MM.1S (cell line): ENCODE measurements at regions not wholly inside any gene's neighbourhood (a gene's known extent, or its start where the extent isn't known, plus 50 kb on each side); places are given as distances from the start of the nearest gene placed in this dataset.

Source experiments
- DNase-seq: peaks from one replicate; pipeline ENCODE4 v3.0.0-alpha.2; 2015
- H2AFZ ChIP-seq: fragments of 300-600 bp; sonication (generic); 2 replicates; pipeline ENCODE4 v1.6.0; 2016; ENCODE audit warnings: antibody characterized with exemption, low read length
- H3F3A ChIP-seq: fragments of 300-600 bp; sonication (generic); 2 replicates; pipeline ENCODE4 v1.6.1; 2016; ENCODE audit warnings: mild to moderate bottlenecking, antibody characterized with exemption, low read length, moderate library complexity, mixed read lengths; ENCODE audit not compliant: insufficient read depth
- H3K27ac ChIP-seq: fragments of 300-600 bp; sonication (generic); 2 replicates; pipeline ENCODE4 v1.5.1; 2016; ENCODE audit warnings: mild to moderate bottlenecking, low read length
- H3K27me3 ChIP-seq: fragments of 300-600 bp; sonication (generic); replicated peaks from 2 replicates; pipeline ENCODE4 v1.6.0; 2016; ENCODE audit warnings: low read length; ENCODE audit not compliant: insufficient read depth
- H3K36me3 ChIP-seq: fragments of 300-600 bp; sonication (generic); replicated peaks from 2 replicates; pipeline ENCODE4 v1.6.1; 2016; ENCODE audit warnings: mild to moderate bottlenecking, low read length, mixed read lengths; ENCODE audit not compliant: insufficient read depth
- H3K4me1 ChIP-seq: fragments of 300-600 bp; sonication (generic); 2 replicates; pipeline ENCODE4 v1.6.1; 2016; ENCODE audit warnings: low read length, mixed read lengths
- H3K4me2 ChIP-seq: fragments of 300-600 bp; sonication (generic); 2 replicates; pipeline ENCODE4 v1.6.0; 2016; ENCODE audit warnings: low read depth, low read length
- H3K4me3 ChIP-seq: fragments of 300-600 bp; sonication (generic); 2 replicates; pipeline ENCODE4 v1.5.1; 2016; ENCODE audit warnings: low read length, mixed read lengths
- H3K79me2 ChIP-seq: fragments of 300-600 bp; sonication (generic); 2 replicates; pipeline ENCODE4 v1.6.1; 2016; ENCODE audit warnings: mixed run types, low read length, mixed read lengths
- H3K9ac ChIP-seq: fragments of 300-600 bp; sonication (generic); 2 replicates; pipeline ENCODE4 v1.6.1; 2016; ENCODE audit warnings: low read length, mixed read lengths
- H3K9me2 ChIP-seq: fragments of 300-600 bp; sonication (generic); replicated peaks from 2 replicates; pipeline ENCODE4 v1.6.1; 2016; ENCODE audit warnings: mild to moderate bottlenecking, low read length, mixed read lengths; ENCODE audit not compliant: insufficient read depth
- H3K9me3 ChIP-seq: fragments of 300-600 bp; sonication (generic); replicated peaks from 2 replicates; pipeline ENCODE4 v1.6.1; 2016; ENCODE audit warnings: mild to moderate bottlenecking, low read length, mixed read lengths; ENCODE audit not compliant: insufficient read depth
- H4K20me1 ChIP-seq: fragments of 300-600 bp; sonication (generic); 2 replicates; pipeline ENCODE4 v1.6.1; 2016; ENCODE audit warnings: mild to moderate bottlenecking, low read length, moderate library complexity, mixed read lengths; ENCODE audit not compliant: insufficient read depth
- EZH2 ChIP-seq: fragments of 300-600 bp; sonication (generic); optimal IDR thresholded peaks from 2 replicates; pipeline ENCODE3; 2017; ENCODE audit warnings: low read depth, mild to moderate bottlenecking, antibody characterized with exemption, low read length, mixed read lengths
- EZH2phosphoT487 ChIP-seq: fragments of 300-600 bp; sonication (generic); IDR thresholded peaks from 2 replicates; pipeline ENCODE4 v1.6.1; 2018; ENCODE audit warnings: antibody characterized with exemption, low read length
- TF ChIP-seq, protein P1 (sequence below): fragments of 300-600 bp; sonication (generic); IDR thresholded peaks from 2 replicates; pipeline ENCODE4 v1.5.1; 2016; ENCODE audit warnings: antibody characterized with exemption, low read length, mixed read lengths

DNA sequence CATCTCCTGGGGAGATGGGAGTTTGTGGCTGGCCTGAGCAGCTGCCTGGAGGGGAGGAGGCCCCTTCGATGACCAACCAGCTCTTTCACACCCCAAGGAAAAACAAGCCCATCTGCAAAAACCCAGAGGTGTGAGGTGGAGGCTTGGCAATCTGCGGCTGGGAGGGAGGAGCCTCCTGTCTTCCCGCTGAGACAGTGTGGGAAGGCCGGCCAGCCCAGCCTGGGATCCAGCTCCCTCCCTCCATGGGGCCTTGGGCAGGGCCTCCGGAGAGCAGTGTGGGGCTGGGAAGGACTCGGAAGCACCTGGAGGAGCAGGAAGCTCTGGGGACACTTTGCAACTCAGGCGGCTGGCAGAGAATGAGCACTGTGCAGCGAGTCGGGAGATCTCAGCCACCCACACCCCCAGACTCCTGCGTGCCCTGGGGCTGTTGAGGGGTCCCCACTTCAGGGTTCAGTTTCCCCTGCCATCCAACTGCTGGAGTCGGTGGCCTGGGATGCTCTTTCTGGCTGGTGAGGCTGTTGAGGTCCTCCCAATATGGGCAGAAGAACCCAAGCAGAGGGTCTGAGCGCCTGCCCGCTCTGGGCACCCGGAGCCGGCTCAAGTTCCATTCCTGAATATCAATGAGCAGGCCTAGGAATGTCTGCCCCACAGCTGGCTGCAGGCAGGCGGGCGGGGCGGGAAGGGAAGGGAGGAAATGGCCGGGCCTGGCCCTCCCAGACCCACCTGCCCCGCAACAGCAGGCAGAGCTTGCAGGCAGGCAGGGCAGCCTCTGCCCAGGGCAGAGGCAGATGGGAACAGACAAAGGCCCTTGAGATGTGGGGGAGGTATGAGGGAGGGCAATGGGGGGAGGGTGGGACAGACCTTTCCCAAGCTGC, 101.1 kb downstream of the FGF18 start:
- Histone ChIP-seq H2AFZ (no peak overlapping the region), H3K27ac (no peak overlapping the region)

DNA sequence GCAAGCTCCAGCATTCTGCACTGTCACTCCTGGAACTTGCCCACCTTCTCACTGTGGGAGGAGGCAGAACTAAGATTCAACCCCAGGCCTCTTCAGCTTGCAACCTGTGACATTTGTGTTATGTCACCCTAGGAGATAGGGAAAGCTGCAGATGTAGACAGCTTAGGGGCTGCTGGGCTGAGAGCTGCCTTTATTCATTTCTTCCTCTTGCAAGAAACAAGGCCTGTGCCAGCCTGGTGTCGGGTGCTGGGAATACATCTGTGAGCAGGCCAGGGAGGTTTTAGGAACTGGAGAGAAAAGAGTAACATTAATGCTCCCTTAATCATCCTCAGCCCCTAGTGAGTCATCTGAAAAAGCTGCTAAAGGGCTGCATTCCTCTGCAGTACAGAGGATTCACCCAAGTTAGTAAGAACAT, 101.8 kb downstream of the FGF18 start:
- TF ChIP-seq EZH2phosphoT487 = no peak
- TF ChIP-seq, protein P1, sequence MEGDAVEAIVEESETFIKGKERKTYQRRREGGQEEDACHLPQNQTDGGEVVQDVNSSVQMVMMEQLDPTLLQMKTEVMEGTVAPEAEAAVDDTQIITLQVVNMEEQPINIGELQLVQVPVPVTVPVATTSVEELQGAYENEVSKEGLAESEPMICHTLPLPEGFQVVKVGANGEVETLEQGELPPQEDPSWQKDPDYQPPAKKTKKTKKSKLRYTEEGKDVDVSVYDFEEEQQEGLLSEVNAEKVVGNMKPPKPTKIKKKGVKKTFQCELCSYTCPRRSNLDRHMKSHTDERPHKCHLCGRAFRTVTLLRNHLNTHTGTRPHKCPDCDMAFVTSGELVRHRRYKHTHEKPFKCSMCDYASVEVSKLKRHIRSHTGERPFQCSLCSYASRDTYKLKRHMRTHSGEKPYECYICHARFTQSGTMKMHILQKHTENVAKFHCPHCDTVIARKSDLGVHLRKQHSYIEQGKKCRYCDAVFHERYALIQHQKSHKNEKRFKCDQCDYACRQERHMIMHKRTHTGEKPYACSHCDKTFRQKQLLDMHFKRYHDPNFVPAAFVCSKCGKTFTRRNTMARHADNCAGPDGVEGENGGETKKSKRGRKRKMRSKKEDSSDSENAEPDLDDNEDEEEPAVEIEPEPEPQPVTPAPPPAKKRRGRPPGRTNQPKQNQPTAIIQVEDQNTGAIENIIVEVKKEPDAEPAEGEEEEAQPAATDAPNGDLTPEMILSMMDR = no peak
- TF ChIP-seq EZH2 = no peak
- Histone ChIP-seq H3K9ac (no peak overlapping the region), H3K4me2 (no peak overlapping the region), H3K27me3 (no peaks in the 10 kb centered on the region), H3K4me3 (no peak overlapping the region), H3F3A (no peaks in the 10 kb centered on the region), H3K9me2 (no peaks in the 10 kb centered on the region), H3K4me1 (no peaks in the 10 kb centered on the region), H3K9me3 (no peaks in the 10 kb centered on the region), H3K27ac (no peak overlapping the region), H4K20me1 (no peaks in the 10 kb centered on the region), H3K79me2 (no peaks in the 10 kb centered on the region), H3K36me3 (no peaks in the 10 kb centered on the region), H2AFZ (no peak overlapping the region)
- DNase-seq = no peak

More for the DNA sequence above, 101.1 kb downstream of the FGF18 start:
- H3K9ac ChIP-seq = no peak overlapping the region
- H3K9me3 ChIP-seq = no peaks in the 10 kb centered on the region
- no peaks in the 10 kb centered on the region for H3K36me3 ChIP-seq
- H3K27me3 ChIP-seq = no peaks in the 10 kb centered on the region
- no peak overlapping the region for H3K4me3 ChIP-seq
- H3K4me2 ChIP-seq = no peak overlapping the region
- H3K4me1 ChIP-seq = no peaks in the 10 kb centered on the region
- no peaks in the 10 kb centered on the region for H4K20me1 ChIP-seq
- no peaks in the 10 kb centered on the region for H3K79me2 ChIP-seq
- no peaks in the 10 kb centered on the region for H3F3A ChIP-seq
- no peak for DNase-seq
- no peaks in the 10 kb centered on the region for H3K9me2 ChIP-seq
- TF ChIP-seq EZH2phosphoT487 = no peak
- TF ChIP-seq EZH2 = no peak
- TF ChIP-seq, protein P1 = no peak

DNA sequence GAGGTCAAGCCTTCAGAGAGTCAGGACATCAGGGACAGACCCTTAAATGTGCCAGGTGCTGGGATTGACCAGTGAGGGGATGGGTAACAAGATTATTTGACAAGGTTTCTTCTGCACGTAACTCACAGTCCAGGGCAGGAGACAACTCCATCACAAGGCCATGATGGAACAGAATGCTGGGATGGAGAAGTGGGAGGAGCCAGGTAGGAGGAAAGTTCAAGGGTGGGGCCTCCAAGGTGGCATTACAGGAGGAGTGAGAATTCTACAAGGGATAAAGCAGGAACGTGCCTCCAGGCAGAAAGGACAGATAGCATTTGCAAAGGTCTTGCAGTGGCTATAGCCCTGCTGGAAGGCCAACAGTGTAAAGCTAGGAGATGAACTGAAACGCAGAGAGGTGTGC, 102.2 kb downstream of the FGF18 start:
- H3K79me2 ChIP-seq = no peaks in the 10 kb centered on the region
- H3K27me3 ChIP-seq = no peaks in the 10 kb centered on the region
- H3K4me2 ChIP-seq = no peak overlapping the region
- TF ChIP-seq EZH2 (no peak), EZH2phosphoT487 (no peak)
- TF ChIP-seq, protein P1 = no peak
- H3K4me3 ChIP-seq = no peak overlapping the region
- no peaks in the 10 kb centered on the region for H4K20me1 ChIP-seq
- H3K27ac ChIP-seq = no peak overlapping the region
- no peak overlapping the region for H2AFZ ChIP-seq
- no peaks in the 10 kb centered on the region for H3K36me3 ChIP-seq
- no peaks in the 10 kb centered on the region for H3F3A ChIP-seq
- DNase-seq = no peak
- no peaks in the 10 kb centered on the region for H3K4me1 ChIP-seq
- H3K9me2 ChIP-seq = no peaks in the 10 kb centered on the region
- no peaks in the 10 kb centered on the region for H3K9me3 ChIP-seq
- no peak overlapping the region for H3K9ac ChIP-seq
